ENCODE measurements at regions not wholly inside any gene's neighbourhood (a gene's known extent, or its start where the extent isn't known, plus 50 kb on each side); places are given as distances from the start of the nearest gene placed in this dataset.
"Not testable (repeated sequence)": the region's sequence is repeated elsewhere in the genome, so short reads cannot be mapped to it uniquely, and the experiment has no call there.

DNA sequence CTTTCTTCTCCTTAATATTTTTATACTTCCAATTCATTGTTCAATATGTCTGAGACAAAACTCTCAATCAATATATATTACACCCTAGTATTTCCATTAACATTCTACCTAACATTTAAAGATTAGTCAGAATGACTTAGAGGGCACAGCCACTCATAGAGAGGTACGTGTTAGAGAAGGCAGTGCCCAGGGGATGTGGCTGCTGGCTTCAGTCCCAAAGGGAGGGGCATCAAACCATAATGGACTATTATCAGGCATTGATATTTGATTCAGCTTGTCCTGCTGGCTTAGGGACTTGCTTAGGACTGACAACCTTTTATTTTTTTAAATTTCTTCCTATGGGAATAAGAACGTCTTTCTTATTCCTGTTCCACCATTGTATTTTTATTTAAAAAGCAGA lies 1392.0 kb upstream of the ATXN8OS start:
- TF ChIP-seq, protein P1, sequence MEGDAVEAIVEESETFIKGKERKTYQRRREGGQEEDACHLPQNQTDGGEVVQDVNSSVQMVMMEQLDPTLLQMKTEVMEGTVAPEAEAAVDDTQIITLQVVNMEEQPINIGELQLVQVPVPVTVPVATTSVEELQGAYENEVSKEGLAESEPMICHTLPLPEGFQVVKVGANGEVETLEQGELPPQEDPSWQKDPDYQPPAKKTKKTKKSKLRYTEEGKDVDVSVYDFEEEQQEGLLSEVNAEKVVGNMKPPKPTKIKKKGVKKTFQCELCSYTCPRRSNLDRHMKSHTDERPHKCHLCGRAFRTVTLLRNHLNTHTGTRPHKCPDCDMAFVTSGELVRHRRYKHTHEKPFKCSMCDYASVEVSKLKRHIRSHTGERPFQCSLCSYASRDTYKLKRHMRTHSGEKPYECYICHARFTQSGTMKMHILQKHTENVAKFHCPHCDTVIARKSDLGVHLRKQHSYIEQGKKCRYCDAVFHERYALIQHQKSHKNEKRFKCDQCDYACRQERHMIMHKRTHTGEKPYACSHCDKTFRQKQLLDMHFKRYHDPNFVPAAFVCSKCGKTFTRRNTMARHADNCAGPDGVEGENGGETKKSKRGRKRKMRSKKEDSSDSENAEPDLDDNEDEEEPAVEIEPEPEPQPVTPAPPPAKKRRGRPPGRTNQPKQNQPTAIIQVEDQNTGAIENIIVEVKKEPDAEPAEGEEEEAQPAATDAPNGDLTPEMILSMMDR (IDR thresholded peaks at IDR 0.05; ENCODE audit: insufficient read depth, low read depth, low read length), result no peak
- CTCF ChIA-PET, result no interaction called here

DNA sequence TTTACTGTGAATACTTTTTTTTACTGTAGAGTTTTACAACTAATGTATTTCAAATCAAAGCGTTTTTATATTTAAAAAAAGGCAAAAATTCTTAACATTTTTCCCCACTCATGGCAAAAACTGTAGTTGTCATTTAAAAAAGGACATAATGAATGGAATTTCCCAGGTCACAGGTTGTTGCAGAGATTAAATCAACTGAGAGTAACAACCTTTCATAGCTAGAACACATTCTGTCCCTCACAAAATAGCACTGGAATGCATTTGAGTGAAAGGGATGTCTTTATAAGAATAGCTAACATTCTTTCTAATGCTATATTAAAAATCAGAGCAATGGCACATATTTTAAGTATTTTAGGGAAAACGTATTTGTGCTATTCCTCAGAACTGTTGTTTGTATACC lies 1393.3 kb upstream of the ATXN8OS start:
- TF ChIP-seq, protein P1 (IDR thresholded peaks at IDR 0.05; ENCODE audit: insufficient read depth, low read depth, low read length), result no peak
- Histone ChIP-seq H3K36me3 (ENCODE audit: control insufficient read depth, insufficient read depth, low read length) (no peaks in the 10 kb centered on the region), H3K4me3 (ENCODE audit: low read depth, low read length) (no peak overlapping the region), H3K27me3 (ENCODE audit: control insufficient read depth, insufficient read depth, low read length) (no peaks in the 10 kb centered on the region)
- ChIA-PET CTCF (no interaction called here), POLR2A (no interaction called here)
- no peak for DNase-seq (ENCODE audit: low read depth)

More for the DNA sequence above, 1392.0 kb upstream of the ATXN8OS start:
- H3K4me3 ChIP-seq (ENCODE audit: low read depth, low read length), result no peak overlapping the region
- no peaks in the 10 kb centered on the region for H3K27me3 ChIP-seq (ENCODE audit: control insufficient read depth, insufficient read depth, low read length)
- no peaks in the 10 kb centered on the region for H3K36me3 ChIP-seq (ENCODE audit: control insufficient read depth, insufficient read depth, low read length)
- DNase-seq (ENCODE audit: low read depth), result no peak
- POLR2A ChIA-PET, result no interaction called here

DNA sequence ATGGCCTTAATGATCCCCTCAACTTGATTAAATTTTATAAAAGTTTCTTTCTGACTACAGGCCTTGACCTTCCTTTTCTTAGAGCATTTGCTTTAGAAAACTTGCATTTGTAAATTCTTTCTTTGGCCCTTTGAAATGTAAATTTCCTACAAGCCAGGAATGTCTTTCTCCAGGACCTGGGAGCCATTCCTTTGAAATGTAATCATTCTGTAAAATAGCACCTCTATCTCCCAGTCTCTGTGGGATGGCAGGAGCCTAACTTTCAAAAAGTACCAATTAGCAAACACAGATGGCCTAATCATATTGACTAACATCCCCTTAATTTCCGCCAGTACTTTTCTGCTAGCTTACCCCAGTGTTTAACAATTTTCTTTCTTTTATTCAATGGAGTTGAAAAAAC lies 1394.2 kb upstream of the ATXN8OS start:
- CTCF ChIA-PET, result no interaction called here
- H3K27me3 ChIP-seq (ENCODE audit: control insufficient read depth, insufficient read depth, low read length), result no peaks in the 10 kb centered on the region
- H3K4me3 ChIP-seq (ENCODE audit: low read depth, low read length), result no peak overlapping the region
- no peak for DNase-seq (ENCODE audit: low read depth)
- POLR2A ChIA-PET, result no interaction called here
- TF ChIP-seq, protein P1 (IDR thresholded peaks at IDR 0.05; ENCODE audit: insufficient read depth, low read depth, low read length), result no peak
- H3K36me3 ChIP-seq (ENCODE audit: control insufficient read depth, insufficient read depth, low read length), result no peaks in the 10 kb centered on the region

DNA sequence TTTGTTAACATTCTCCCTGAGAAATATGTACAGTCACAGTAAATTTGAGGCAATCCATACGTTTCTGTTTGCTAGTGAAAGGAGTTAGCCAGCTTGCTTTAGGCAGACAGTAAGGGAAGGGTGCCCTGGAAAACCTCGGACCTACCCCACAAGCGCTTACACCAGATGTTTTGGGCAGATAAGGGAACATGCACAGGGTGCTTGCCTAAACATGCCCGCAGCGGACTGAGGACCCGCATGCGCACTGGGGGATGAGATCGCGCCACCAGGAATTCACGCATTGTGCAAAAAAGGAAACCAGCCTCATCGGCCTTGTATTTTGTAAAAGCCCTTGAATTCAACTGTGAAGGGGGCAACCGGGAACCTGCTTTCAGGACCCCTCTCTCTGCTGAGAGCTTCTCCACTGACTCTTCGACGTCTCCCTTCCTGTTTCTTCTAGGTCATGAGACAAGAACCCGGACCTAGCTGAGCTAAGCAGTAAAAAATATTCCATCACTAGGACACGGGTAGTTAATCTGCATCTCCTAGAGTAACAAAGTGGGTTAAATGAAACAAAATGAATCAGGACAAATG lies 1399.2 kb upstream of the ATXN8OS start:
- Histone ChIP-seq H3K36me3 (ENCODE audit: control insufficient read depth, insufficient read depth, low read length) (no peaks in the 10 kb centered on the region), H3K27me3 (ENCODE audit: control insufficient read depth, insufficient read depth, low read length) (no peaks in the 10 kb centered on the region), H3K4me3 (ENCODE audit: low read depth, low read length) (no peak overlapping the region)
- TF ChIP-seq, protein P1 (IDR thresholded peaks at IDR 0.05; ENCODE audit: insufficient read depth, low read depth, low read length), result no peak
- POLR2A ChIA-PET, result no interaction called here
- CTCF ChIA-PET, result no interaction called here
- DNase-seq (ENCODE audit: low read depth), result no peak

DNA sequence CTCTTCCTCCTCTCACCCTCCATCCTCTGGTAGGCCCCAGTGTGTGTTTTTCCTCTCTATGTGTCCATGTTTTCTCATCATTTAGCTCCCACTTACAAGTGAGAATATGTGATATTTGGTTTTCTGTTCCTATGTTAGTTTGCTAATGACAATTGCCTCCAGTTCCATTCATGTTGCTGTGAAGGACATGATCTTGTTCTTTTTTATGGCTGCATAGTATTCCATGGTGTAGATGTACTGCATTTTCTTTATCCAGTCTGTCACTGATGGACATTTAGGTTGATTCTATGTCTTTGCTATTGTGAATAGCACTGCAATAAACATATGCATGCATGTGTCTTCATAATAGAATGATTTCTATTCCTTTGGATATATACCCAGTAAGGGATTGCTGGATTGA lies 1401.6 kb upstream of the ATXN8OS start:
- CTCF ChIA-PET; POLR2A ChIA-PET; H3K4me3 ChIP-seq (ENCODE audit: low read depth, low read length); H3K27me3 ChIP-seq (ENCODE audit: control insufficient read depth, insufficient read depth, low read length); H3K36me3 ChIP-seq (ENCODE audit: control insufficient read depth, insufficient read depth, low read length); DNase-seq (ENCODE audit: low read depth): not testable (repeated sequence)

DNA sequence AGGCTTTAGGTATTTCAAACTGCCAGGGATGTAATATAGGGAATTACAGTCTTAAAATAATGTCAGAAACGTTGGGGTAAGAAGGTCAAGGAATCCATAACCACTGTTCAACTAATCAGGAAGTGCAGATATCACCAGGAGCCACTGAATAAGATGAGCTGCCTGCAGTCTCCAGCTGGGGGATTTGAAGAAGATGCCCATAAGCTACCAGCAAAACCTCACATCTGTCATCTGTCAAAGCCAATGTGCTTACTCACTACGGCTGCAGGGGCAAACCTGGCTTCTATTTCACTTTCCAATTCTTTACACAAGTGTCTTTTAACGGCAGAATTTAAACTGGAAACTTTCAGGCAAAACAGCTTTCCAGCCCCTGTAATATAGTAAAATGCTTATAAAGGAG lies 1410.1 kb upstream of the ATXN8OS start:
- H3K36me3 ChIP-seq (ENCODE audit: control insufficient read depth, insufficient read depth, low read length), result no peaks in the 10 kb centered on the region
- POLR2A ChIA-PET, result no interaction called here
- CTCF ChIA-PET, result no interaction called here
- TF ChIP-seq, protein P1 (IDR thresholded peaks at IDR 0.05; ENCODE audit: insufficient read depth, low read depth, low read length), result no peak
- DNase-seq (ENCODE audit: low read depth), result no peak
- no peaks in the 10 kb centered on the region for H3K27me3 ChIP-seq (ENCODE audit: control insufficient read depth, insufficient read depth, low read length)
- no peak overlapping the region for H3K4me3 ChIP-seq (ENCODE audit: low read depth, low read length)

Measured in BJ (cell line).